ENCODE measurements at regions not wholly inside any gene's neighbourhood (a gene's known extent, or its start where the extent isn't known, plus 50 kb on each side); places are given as distances from the start of the nearest gene placed in this dataset.

DNA sequence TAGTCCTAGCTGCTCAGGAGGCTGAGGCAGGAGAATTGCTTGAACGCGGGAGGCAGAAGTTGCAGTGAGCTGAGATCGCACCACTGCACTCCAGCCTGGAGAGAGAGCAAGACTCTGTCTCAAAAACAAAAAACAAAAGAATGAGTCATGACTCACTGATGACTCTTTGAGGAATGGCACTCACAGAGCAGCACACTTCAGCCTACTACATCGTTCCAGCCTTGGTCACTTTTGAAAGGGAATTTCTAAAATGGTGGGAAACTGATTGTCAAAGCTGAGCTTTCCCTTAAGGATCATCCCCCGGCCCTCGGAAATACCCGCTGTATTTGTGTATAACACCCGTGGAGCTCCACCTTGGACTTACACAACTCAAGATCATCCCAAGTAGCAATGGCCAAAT, 217.3 kb upstream of the HS6ST1 start:
- DNase-seq (ENCODE audit: low read depth), result no peak
- TF ChIP-seq, protein P1, sequence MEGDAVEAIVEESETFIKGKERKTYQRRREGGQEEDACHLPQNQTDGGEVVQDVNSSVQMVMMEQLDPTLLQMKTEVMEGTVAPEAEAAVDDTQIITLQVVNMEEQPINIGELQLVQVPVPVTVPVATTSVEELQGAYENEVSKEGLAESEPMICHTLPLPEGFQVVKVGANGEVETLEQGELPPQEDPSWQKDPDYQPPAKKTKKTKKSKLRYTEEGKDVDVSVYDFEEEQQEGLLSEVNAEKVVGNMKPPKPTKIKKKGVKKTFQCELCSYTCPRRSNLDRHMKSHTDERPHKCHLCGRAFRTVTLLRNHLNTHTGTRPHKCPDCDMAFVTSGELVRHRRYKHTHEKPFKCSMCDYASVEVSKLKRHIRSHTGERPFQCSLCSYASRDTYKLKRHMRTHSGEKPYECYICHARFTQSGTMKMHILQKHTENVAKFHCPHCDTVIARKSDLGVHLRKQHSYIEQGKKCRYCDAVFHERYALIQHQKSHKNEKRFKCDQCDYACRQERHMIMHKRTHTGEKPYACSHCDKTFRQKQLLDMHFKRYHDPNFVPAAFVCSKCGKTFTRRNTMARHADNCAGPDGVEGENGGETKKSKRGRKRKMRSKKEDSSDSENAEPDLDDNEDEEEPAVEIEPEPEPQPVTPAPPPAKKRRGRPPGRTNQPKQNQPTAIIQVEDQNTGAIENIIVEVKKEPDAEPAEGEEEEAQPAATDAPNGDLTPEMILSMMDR (IDR thresholded peaks at IDR 0.05; ENCODE audit: control insufficient read depth, extremely low read depth, insufficient read depth), result no peak
- no peak overlapping the region for H3K4me3 ChIP-seq (ENCODE audit: low read depth, low read length)

DNA sequence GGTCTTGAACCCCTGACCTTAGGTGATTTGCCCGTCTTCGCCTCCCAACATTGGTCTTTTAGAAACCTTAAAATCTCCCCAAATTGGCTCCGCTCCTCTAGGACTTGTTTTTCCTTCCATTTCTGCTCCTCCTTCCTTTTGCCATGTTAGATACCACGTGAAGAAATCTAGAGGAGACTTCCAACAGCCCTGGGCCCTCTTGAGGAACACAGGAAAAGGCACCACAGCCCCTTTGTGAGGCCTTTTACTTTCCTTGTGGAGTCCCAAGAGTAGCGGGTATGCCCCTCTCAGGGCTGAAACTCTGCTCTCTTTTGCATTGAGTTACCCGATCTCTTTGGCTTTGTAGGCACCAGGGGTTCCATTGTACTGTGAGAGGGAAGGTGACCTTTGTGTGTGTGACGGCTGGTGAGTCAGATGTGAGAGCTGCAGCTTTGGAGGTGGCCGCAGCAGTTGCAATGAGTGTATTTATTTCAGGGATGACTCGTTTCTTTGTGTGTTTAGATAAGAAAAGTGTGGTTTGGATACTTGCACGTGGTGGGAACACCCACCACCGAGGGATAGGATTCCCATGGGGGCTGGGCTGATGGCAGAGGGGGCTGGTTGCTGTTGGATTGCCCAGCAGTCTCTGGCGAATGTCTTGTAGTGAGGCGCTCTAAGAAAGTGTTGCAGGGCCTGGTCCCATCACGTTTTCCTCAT, 218.4 kb upstream of the HS6ST1 start:
- no peak overlapping the region for H3K4me3 ChIP-seq (ENCODE audit: low read depth, low read length)
- no peak for DNase-seq (ENCODE audit: low read depth)
- TF ChIP-seq, protein P1 (IDR thresholded peaks at IDR 0.05; ENCODE audit: control insufficient read depth, extremely low read depth, insufficient read depth), result no peak

DNA sequence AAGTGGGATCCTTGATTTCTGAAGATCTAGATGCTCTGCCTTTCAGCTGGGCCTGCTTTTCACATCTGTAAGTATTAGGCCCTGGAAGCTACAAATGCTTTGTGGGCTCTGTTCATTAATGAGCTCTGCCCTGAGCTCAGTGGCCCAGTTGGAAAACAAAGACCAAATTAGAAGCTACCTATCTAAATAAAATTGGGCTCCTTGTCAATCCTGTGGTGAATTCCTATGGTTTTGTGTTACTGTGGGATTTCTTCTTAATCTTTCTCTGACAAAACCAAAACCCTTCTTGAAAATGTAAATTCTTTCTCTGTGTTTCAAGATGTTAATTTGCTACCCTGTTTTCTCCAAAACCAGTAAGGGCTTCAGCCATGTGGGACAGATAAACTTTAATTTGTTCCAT, 219.0 kb upstream of the HS6ST1 start:
- no peak for DNase-seq (ENCODE audit: low read depth)
- H3K4me3 ChIP-seq (ENCODE audit: low read depth, low read length), result no peak overlapping the region
- TF ChIP-seq, protein P1 (IDR thresholded peaks at IDR 0.05; ENCODE audit: control insufficient read depth, extremely low read depth, insufficient read depth), result no peak

DNA sequence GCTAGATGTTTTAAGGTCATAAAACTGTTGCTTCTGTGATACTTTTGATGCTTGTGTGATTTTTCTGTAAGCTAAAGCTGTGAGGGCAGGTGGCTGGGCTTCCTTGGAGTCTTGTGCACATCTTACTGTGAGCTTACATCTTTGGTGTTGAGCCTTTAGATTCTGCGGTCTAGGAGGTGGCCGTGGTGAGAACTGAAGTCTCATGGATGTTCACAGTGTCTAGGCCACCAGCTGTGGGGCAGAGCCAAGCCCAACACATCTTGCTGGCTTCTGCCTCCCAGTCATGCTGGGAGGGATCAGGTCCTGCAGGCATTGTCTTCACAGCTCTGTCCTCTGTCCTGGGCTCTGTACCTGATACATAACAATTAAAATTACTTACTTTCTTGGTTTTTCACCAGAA, 219.7 kb upstream of the HS6ST1 start:
- TF ChIP-seq, protein P1 (IDR thresholded peaks at IDR 0.05; ENCODE audit: control insufficient read depth, extremely low read depth, insufficient read depth), result no peak
- DNase-seq (ENCODE audit: low read depth), result no peak
- H3K4me3 ChIP-seq (ENCODE audit: low read depth, low read length), result no peak overlapping the region

DNA sequence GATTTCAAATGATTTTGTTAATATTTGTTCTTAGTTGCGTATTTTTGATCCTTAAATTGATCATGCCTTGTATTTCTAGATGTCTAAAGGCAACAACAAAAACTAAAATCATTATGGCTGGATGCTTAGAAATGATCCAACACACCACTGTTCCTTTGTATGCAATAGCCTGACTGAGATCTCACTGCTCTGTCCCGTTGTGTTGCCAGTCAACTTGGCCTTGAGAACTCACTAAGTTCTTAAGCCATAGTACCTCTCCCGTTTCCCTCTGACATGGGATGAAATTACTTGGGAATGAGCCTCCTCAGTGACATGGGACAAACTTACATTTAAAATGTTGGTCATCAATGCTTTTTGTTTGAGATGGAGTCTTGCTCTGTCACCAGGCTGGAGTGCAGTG, 222.0 kb upstream of the HS6ST1 start:
- TF ChIP-seq, protein P1 (IDR thresholded peaks at IDR 0.05; ENCODE audit: control insufficient read depth, extremely low read depth, insufficient read depth), result no peak

DNA sequence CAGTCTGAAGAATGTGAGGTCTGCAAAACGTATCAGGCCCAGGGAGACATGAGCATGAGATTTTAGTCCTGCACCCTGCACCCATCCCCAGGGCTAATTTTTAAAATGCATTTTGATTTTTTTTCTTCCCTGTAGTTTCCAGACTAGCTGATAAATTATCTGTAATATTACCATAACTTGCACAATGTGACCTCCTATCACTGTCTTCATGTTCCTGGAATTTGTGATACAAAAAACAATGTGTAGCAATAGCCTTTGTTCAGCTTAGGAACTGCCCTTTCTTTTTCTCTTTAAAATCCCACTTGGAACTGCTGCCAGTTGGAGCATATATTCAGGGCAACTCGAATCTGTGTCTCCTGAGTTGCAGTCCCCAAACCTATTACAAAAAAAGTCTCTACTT, 222.8 kb upstream of the HS6ST1 start:
- TF ChIP-seq, protein P1 (IDR thresholded peaks at IDR 0.05; ENCODE audit: control insufficient read depth, extremely low read depth, insufficient read depth), result no peak
- H3K4me3 ChIP-seq (ENCODE audit: low read depth, low read length), result no peak overlapping the region

More for the DNA sequence above, 222.0 kb upstream of the HS6ST1 start:
- H3K4me3 ChIP-seq (ENCODE audit: low read depth, low read length), result no peak overlapping the region
- no peak for DNase-seq (ENCODE audit: low read depth)

DNA sequence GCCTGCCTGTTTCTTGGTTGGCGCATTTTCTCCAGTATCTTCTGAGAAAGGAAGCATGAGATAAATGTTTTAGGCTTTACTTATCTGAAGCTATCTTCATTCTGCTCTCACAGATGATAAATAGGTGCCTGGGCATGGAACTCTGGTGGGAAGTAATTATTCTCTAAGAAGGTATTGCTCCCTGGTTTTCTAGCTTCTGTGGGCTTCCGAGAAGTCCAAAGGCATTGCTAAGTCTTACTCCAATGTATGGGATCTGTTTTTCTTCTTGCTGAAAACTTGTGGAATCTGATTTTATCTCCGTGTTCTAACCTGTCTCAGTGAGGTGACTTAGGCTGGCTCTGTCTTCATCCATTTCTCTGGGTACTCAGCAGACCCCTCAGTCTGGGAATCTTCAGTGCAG, 224.4 kb upstream of the HS6ST1 start:
- TF ChIP-seq, protein P1 (IDR thresholded peaks at IDR 0.05; ENCODE audit: control insufficient read depth, extremely low read depth, insufficient read depth), result no peak
- H3K4me3 ChIP-seq (ENCODE audit: low read depth, low read length), result no peak overlapping the region
- no peak for DNase-seq (ENCODE audit: low read depth)

More for the DNA sequence above, 222.8 kb upstream of the HS6ST1 start:
- DNase-seq (ENCODE audit: low read depth), result no peak

Measured in LNCaP clone FGC (cell line).